Esophagus (tissue), 2 donors: ENCODE measurements at regions not wholly inside any gene's neighbourhood (a gene's known extent, or its start where the extent isn't known, plus 50 kb on each side); places are given as distances from the start of the nearest gene placed in this dataset.

Experiments
- H3K27ac ChIP-seq, 2 donors: one replicate each; pipeline ENCODE4 v1.5.1; 2013; ENCODE audit warnings: low read depth in 2 of 2, mild to moderate bottlenecking in 2 of 2, inconsistent platforms in 1 of 2, low read length in 1 of 2, moderate library complexity in 1 of 2
- H3K27me3 ChIP-seq, 2 donors: one replicate each; pipeline ENCODE4 v1.6.1; 2013; ENCODE audit warnings: low read length in 2 of 2, control low read depth in 1 of 2, mild to moderate bottlenecking in 1 of 2; ENCODE audit not compliant: insufficient read depth in 2 of 2, control insufficient read depth in 1 of 2
- H3K36me3 ChIP-seq, 2 donors: one replicate each; pipeline ENCODE4 v1.6.1; 2013; ENCODE audit warnings: low read length in 1 of 2; ENCODE audit not compliant: control insufficient read depth in 2 of 2, insufficient read depth in 2 of 2
- H3K4me1 ChIP-seq, 2 donors: one replicate each; pipeline ENCODE4 v1.6.1; 2013; ENCODE audit warnings: low read length in 1 of 2; ENCODE audit not compliant: control insufficient read depth in 2 of 2, insufficient read depth in 2 of 2
- H3K4me3 ChIP-seq, 2 donors: one replicate each; pipeline ENCODE4 v1.5.1; 2013; ENCODE audit warnings: low read length in 2 of 2, mild to moderate bottlenecking in 2 of 2, low read depth in 1 of 2, moderate library complexity in 1 of 2
- H3K9me3 ChIP-seq, 2 donors: one replicate each; pipeline ENCODE4 v1.6.1; 2013; ENCODE audit warnings: mild to moderate bottlenecking in 2 of 2, low read depth in 1 of 2, low read length in 1 of 2, moderate library complexity in 1 of 2; ENCODE audit not compliant: control insufficient read depth in 2 of 2, insufficient read depth in 1 of 2
- WGBS, 2 donors: extraction: QIAGEN DNeasy Blood & Tissue Kit; methylation state at CpG; one replicate each; pipeline ENCODE4 v1.1.7; 2013; 5-methylcytosine and 5-hydroxymethylcytosine counted together
- donor health status: healthy with polysubstance abuse.
- donor health status: Bipolar disorder and iron deficiency.

DNA sequence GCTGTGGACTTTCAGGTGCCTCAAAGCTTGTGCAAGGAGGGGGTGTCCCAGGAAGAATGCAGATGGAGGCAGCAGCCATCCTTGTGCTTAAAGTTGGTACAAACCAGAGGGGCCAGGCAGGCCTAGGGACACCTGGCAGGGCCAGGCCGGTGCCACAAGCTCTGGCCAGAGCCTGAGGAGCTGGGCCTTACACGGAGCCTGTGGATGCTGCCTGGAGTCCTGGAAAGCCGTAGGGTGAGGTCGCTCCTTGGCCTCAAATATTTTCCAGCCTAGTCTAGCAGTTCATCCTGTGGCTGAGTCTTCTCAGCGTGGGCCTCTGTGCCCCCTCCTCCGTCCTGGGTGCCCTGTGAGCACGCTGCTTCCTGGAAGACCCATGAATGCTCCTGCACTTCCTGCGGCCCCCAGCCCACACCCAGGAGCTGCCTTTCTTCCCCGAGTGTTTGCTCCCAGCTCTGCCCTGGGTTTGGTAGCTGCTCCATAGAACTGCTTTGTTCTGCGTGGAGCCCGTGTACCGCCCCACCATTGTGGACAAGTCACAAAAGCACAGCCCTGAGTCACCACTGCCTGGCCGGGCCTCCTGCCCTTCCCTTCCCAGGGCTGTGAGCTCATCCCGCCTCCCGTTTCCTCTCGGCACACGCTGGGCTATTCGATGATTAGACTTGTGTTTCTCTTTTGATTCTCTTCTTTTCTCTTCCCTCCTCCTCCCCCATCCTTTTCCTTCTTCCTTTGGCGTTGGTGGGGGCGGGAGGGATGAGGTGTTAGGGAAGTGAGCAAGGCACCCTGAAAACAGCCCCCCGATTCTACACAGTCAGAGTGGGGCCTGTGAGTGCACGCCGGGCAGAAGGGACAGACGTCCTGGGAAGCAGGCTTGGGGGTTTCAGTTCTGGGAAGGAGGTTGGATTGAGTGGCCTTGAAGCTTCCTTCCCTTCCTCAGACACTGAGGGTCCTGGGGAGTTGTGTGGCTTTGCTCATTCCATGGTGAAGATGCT, 73.2 kb upstream of the SHH start:
- Histone ChIP-seq H3K27ac (no peak overlapping the region), H3K4me3 (no peak overlapping the region), H3K9me3 (no peaks in the 10 kb centered on the region), H3K27me3 (no peaks in the 10 kb centered on the region), H3K4me1 (peaks cover 0 to 4% of the 10 kb centered on the region in 2 donors), H3K36me3 (no peaks in the 10 kb centered on the region)
- WGBS, 2 donors: 51% methylated on average over 24 of the region's 24 CpGs

- H3K27ac ChIP-seq: no peak overlapping the region
- no peaks in the 10 kb centered on the region for H3K27me3 ChIP-seq
- no peaks in the 10 kb centered on the region for H3K9me3 ChIP-seq
- peaks cover 0 to 4% of the 10 kb centered on the region in 2 donors for H3K4me1 ChIP-seq
- H3K4me3 ChIP-seq: no peak overlapping the region
- WGBS, 2 donors: 83 to 88% methylated on average over 24 of the region's 24 CpGs
- no peaks in the 10 kb centered on the region for H3K36me3 ChIP-seq
These were observed 72.2 kb upstream of the SHH start for GRCh38 chr7:155884225-155885166.

GRCh38 chr7:155883491-155884224, 71.4 kb upstream of the SHH start:
- 84 to 89% methylated on average over 14 to 16 of the region's 16 CpGs for WGBS, 2 donors
- Histone ChIP-seq H3K36me3 (no peaks in the 10 kb centered on the region), H3K4me1 (peaks cover 0 to 4% of the 10 kb centered on the region in 2 donors), H3K27ac (no peak overlapping the region), H3K4me3 (no peak overlapping the region), H3K9me3 (no peaks in the 10 kb centered on the region), H3K27me3 (no peaks in the 10 kb centered on the region)

- Histone ChIP-seq H3K27ac (no peak overlapping the region), H3K4me1 (peaks cover 0 to 4% of the 10 kb centered on the region in 2 donors), H3K27me3 (no peaks in the 10 kb centered on the region), H3K36me3 (no peaks in the 10 kb centered on the region), H3K4me3 (no peak overlapping the region), H3K9me3 (no peaks in the 10 kb centered on the region)
- WGBS, 2 donors: 80 to 82% methylated on average over 5 of the region's 5 CpGs
These were observed 70.3 kb upstream of the SHH start for GRCh38 chr7:155882596-155882995.

DNA sequence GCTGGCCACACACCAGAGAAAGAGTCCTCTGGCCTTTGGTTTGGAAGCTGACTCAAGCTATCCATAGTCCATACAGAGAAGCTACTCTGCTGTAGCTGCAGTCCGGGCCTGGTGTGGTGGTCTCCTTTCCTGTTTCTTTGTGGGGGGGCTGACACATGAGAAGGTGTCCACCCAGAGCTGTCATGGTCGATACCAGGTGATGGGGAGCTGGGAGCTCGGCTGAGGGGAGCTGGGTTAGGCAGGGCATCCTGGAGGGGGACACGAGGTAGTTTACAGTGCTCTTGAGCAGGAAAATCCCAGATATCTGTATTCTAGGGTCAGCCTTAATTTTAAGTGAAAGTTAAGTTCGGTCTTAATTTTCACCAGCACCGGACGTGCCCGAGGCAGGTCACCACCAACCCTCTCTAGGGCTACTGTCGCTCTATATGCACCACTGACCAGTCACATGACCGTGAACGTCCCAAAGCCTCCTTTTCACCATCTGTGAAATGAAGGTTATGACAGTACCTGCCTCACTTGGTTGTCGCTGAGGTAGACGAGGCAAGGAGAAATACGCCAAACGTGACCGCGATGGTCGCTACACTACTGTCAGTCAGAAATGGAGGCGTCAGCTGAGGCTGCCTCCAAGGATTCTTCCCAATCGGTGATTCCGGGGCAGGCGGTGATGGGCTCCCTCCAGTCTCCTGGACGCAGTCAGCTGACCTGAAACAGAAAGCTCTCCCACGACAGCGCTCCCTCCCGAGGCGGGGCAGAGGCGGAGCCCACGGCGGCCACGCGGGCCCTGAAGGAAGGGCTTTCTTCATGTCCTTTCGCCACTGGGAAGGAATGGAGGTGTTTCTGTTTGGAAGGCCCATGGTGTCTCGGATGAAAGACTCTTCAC, 69.4 kb upstream of the SHH start:
- no peaks in the 10 kb centered on the region for H3K9me3 ChIP-seq
- 94% methylated on average over 34 of the region's 34 CpGs for WGBS, 2 donors

DNA sequence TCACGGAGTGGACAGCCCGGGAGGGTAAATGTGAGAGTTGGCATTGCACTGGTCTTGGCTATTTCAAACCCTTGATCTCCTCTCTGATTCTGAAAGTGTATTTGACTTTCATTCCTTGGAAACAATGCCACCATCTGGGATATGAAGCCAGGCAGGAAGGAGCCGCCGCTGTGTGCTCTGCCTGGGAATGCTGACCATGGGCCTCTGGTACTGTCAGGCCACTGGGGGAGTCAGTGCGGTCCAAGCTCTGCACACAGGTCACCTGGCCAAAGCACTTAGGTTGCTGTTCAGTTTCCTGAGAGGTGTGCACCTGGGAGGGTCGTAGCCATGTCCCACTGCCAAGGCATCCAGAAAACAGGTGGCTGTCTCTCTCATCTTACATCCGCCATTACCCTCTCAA, 68.5 kb upstream of the SHH start:
- Histone ChIP-seq H3K36me3 (no peaks in the 10 kb centered on the region), H3K27ac (no peak overlapping the region), H3K9me3 (no peaks in the 10 kb centered on the region), H3K4me3 (no peak overlapping the region), H3K27me3 (no peaks in the 10 kb centered on the region), H3K4me1 (peaks cover 0 to 4% of the 10 kb centered on the region in 2 donors)
- WGBS, 2 donors: 89 to 90% methylated on average over 7 of the region's 7 CpGs

More for the DNA sequence above, 69.4 kb upstream of the SHH start:
- no peak overlapping the region for H3K4me3 ChIP-seq
- no peak overlapping the region for H3K27ac ChIP-seq
- no peaks in the 10 kb centered on the region for H3K27me3 ChIP-seq
- no peaks in the 10 kb centered on the region for H3K36me3 ChIP-seq
- peaks cover 0 to 4% of the 10 kb centered on the region in 2 donors for H3K4me1 ChIP-seq

- no peaks in the 10 kb centered on the region for H3K36me3 ChIP-seq
These were observed 67.3 kb upstream of the SHH start for GRCh38 chr7:155879592-155879991.

DNA sequence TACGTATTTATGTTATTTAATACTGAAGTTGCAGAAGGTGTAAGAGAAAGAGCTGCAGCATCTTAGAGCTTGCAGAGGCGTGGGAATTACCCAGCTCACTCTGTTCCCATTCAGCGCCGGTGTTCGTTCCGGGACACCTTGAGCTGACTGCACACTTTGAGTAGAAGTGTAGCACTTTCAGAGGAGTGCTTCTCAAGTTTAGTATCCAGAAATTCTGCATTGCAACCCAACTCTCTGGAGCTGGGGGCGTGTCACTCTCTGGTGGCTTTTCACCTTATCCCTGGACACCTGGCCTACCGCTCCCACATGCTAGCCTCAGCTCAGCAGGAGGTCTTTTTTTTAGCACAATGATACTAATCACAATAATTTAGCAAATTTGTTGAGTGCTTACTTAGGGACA, 66.4 kb upstream of the SHH start:
- WGBS, 2 donors: 86 to 89% methylated on average over 8 of the region's 8 CpGs
- no peaks in the 10 kb centered on the region for H3K36me3 ChIP-seq
- no peaks in the 10 kb centered on the region for H3K4me1 ChIP-seq
- H3K4me3 ChIP-seq: no peak overlapping the region
- no peak overlapping the region for H3K27ac ChIP-seq
- no peaks in the 10 kb centered on the region for H3K9me3 ChIP-seq
- no peaks in the 10 kb centered on the region for H3K27me3 ChIP-seq

More at GRCh38 chr7:155879592-155879991, 67.3 kb upstream of the SHH start:
- Histone ChIP-seq H3K27me3 (no peaks in the 10 kb centered on the region), H3K4me3 (no peak overlapping the region), H3K9me3 (no peaks in the 10 kb centered on the region), H3K4me1 (no peaks in the 10 kb centered on the region), H3K27ac (no peak overlapping the region)
- WGBS, 2 donors: 91 to 92% methylated on average over 5 of the region's 5 CpGs
